Thyroid gland (tissue), 4 donors: ENCODE measurements at regions not wholly inside any gene's neighbourhood (a gene's known extent, or its start where the extent isn't known, plus 50 kb on each side); places are given as distances from the start of the nearest gene placed in this dataset.

Source experiments
- POLR2A ChIP-seq, 2 donors: fragments of 450-650 bp; IDR thresholded peaks; one replicate each; pipeline ENCODE4 v1.6.1; 2017; ENCODE audit warnings: antibody characterized with exemption in 2 of 2, mild to moderate bottlenecking in 2 of 2, moderate library complexity in 1 of 2
- TF ChIP-seq, protein P1 (sequence below), 6 experiments: fragments of 200-600 bp in 3 of 6; fragments of 450-650 bp in 3 of 6; sonication (generic) in 3 of 6; IDR thresholded peaks; one replicate each; pipeline ENCODE4 v1.5.1; 2016 to 2019; ENCODE audit warnings: antibody characterized with exemption in 6 of 6, mild to moderate bottlenecking in 2 of 6, inconsistent platforms in 1 of 6, moderate library complexity in 1 of 6

DNA sequence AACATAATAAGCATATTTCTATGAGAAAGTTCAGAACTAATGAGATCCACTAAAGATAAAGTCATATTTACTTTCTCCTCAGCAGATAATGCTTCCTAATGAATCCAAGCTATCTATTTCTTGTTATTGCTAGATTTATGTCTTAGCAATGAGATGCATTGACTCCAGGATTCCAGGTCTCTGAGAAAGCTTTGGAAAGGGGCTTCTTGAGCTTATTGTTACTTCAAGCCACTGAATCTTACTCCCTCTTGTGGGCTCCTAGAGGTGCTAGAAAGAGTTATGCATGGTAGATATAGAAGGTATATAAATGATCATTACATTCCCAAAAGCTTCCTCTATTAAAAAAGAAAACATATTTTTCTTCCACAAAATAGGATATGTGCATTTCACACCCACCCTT lies 246.4 kb upstream of the ADAMTS5 start:
- TF ChIP-seq, protein P1, sequence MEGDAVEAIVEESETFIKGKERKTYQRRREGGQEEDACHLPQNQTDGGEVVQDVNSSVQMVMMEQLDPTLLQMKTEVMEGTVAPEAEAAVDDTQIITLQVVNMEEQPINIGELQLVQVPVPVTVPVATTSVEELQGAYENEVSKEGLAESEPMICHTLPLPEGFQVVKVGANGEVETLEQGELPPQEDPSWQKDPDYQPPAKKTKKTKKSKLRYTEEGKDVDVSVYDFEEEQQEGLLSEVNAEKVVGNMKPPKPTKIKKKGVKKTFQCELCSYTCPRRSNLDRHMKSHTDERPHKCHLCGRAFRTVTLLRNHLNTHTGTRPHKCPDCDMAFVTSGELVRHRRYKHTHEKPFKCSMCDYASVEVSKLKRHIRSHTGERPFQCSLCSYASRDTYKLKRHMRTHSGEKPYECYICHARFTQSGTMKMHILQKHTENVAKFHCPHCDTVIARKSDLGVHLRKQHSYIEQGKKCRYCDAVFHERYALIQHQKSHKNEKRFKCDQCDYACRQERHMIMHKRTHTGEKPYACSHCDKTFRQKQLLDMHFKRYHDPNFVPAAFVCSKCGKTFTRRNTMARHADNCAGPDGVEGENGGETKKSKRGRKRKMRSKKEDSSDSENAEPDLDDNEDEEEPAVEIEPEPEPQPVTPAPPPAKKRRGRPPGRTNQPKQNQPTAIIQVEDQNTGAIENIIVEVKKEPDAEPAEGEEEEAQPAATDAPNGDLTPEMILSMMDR (IDR thresholded peaks at IDR 0.05), result no peak
- TF ChIP-seq POLR2A (IDR thresholded peaks at IDR 0.05), result no peak
